ENCODE measurements at regions not wholly inside any gene's neighbourhood (a gene's known extent, or its start where the extent isn't known, plus 50 kb on each side); places are given as distances from the start of the nearest gene placed in this dataset.

DNA sequence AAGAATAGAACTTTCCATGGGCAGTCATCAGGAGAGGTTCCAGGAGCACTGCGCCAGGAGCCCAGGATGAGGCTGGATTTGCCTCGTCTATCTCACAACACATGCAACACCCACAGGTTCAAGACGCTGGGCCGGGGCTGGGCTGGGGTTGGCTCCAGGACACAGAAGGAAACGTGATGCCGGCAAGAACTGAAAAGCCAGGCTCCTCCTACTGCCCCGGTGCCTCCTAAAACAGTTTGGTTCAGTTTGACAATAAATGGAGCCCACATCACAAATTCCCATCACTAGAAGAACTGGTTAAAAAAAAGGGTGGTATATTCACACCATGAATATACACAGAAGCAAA is 75.9 kb downstream of the INHBB start:
- Histone ChIP-seq H3K27ac (ENCODE audit: extremely low read depth, low read depth, low read length) (no peak overlapping the region), H3K36me3 (ENCODE audit: control insufficient read depth in 2 of 2, insufficient read depth in 1 of 2, low read length in 2 of 2) (no peaks in the 10 kb centered on the region), H3K4me1 (ENCODE audit: control insufficient read depth, insufficient read depth, low read length) (no peaks in the 10 kb centered on the region), H3K4me3 (ENCODE audit: low read depth, low read length) (no peak overlapping the region), H3K9me3 (ENCODE audit: control insufficient read depth, insufficient read depth, low read depth, low read length) (no peaks in the 10 kb centered on the region)
- TF ChIP-seq ZNF624 (tag by site-specific recombination; IDR thresholded peaks at IDR 0.05) (no peak), ZNF621 (tag by site-specific recombination; IDR thresholded peaks at IDR 0.05) (no peak), ZNF174 (tag by site-specific recombination; IDR thresholded peaks at IDR 0.05) (no peak), ZSCAN30 (tag by site-specific recombination; IDR thresholded peaks at IDR 0.05) (no peak), ZNF670 (tag by site-specific recombination; IDR thresholded peaks at IDR 0.05; ENCODE audit: low read depth) (no peak), GLI2 (tag by site-specific recombination; IDR thresholded peaks at IDR 0.05; ENCODE audit: borderline replicate concordance, low read depth) (no peak), ZNF248 (tag by site-specific recombination; IDR thresholded peaks at IDR 0.05) (no peak), ZNF23 (tag by site-specific recombination; IDR thresholded peaks at IDR 0.05; ENCODE audit: borderline replicate concordance) (no peak), ZNF311 (tag by site-specific recombination; IDR thresholded peaks at IDR 0.05; ENCODE audit: borderline replicate concordance) (no peak), ZNF555 (tag by site-specific recombination; conservative IDR thresholded peaks at IDR 0.05) (no peak), ZNF214 (tag by site-specific recombination; IDR thresholded peaks at IDR 0.05; ENCODE audit: borderline replicate concordance) (no peak), PBX3 (CRISPR knock-in tag; IDR thresholded peaks at IDR 0.05) (no peak)
- TF ChIP-seq, protein P1, sequence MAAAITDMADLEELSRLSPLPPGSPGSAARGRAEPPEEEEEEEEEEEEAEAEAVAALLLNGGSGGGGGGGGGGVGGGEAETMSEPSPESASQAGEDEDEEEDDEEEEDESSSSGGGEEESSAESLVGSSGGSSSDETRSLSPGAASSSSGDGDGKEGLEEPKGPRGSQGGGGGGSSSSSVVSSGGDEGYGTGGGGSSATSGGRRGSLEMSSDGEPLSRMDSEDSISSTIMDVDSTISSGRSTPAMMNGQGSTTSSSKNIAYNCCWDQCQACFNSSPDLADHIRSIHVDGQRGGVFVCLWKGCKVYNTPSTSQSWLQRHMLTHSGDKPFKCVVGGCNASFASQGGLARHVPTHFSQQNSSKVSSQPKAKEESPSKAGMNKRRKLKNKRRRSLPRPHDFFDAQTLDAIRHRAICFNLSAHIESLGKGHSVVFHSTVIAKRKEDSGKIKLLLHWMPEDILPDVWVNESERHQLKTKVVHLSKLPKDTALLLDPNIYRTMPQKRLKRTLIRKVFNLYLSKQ (tag by site-specific recombination; IDR thresholded peaks at IDR 0.05; ENCODE audit: borderline replicate concordance): no peak
- ChIA-PET CTCF (no interaction called here), POLR2A (no interaction called here)

- no peak overlapping the region for H3K4me3 ChIP-seq (ENCODE audit: low read depth, low read length)
- no peaks in the 10 kb centered on the region for H3K4me1 ChIP-seq (ENCODE audit: control insufficient read depth, insufficient read depth, low read length)
- H3K9me3 ChIP-seq (ENCODE audit: control insufficient read depth, insufficient read depth, low read depth, low read length): no peaks in the 10 kb centered on the region
- TF ChIP-seq ZNF416 (tag by site-specific recombination; IDR thresholded peaks at IDR 0.05): no peak
- no peak for TF ChIP-seq PRDM10 (tag by site-specific recombination; IDR thresholded peaks at IDR 0.05)
- TF ChIP-seq KLF1 (tag by site-specific recombination; IDR thresholded peaks at IDR 0.05): no peak
- no peak for TF ChIP-seq ZNF426 (tag by site-specific recombination; IDR thresholded peaks at IDR 0.05)
- no peak for TF ChIP-seq ZNF292 (tag by site-specific recombination; IDR thresholded peaks at IDR 0.05; ENCODE audit: borderline replicate concordance, low read depth)
- TF ChIP-seq HOXD13 (CRISPR knock-in tag; IDR thresholded peaks at IDR 0.05; ENCODE audit: borderline replicate concordance): no peak
- no peak for TF ChIP-seq RBAK (tag by site-specific recombination; IDR thresholded peaks at IDR 0.05)
- TF ChIP-seq ZIC2 (tag by site-specific recombination; IDR thresholded peaks at IDR 0.05): no peak
- ChIA-PET POLR2A (no interaction called here), CTCF (no interaction called here)
- no peak overlapping the region for H3K27ac ChIP-seq (ENCODE audit: extremely low read depth, low read depth, low read length)
- no peaks in the 10 kb centered on the region for H3K36me3 ChIP-seq (ENCODE audit: control insufficient read depth in 2 of 2, insufficient read depth in 1 of 2, low read length in 2 of 2)
These were observed 76.7 kb downstream of the INHBB start for GRCh38 chr2:120422465-120423160.
